ENCODE measurements at regions not wholly inside any gene's neighbourhood (a gene's known extent, or its start where the extent isn't known, plus 50 kb on each side); places are given as distances from the start of the nearest gene placed in this dataset.
"Not testable (repeated sequence)": the region's sequence is repeated elsewhere in the genome, so short reads cannot be mapped to it uniquely, and the experiment has no call there.

GRCh38 chr1:223952801-223953200, 107.1 kb upstream of the TP53BP2 start:
- DNase-seq = not testable (repeated sequence)

DNA sequence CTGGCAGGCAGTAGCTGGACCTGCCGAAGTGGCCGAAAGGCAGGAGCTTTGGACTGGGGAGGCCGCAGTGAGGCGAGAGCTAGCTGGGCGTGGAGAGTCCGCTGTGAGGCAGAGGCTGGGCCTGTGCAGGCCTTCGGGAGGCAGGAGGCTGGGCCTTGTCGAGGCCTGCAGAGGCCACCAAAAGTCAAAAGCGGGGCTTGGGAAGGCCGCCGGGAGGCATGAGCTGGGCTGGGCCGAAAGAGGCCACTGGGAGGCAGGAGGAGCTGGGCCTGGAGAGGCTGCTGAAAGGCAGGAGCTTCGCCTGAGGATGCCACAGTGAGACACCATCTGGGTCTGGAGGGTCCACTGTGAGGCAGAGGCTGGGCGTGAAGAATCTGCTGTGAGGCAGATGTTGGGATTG, 105.8 kb upstream of the TP53BP2 start:
- not testable (repeated sequence) for DNase-seq

- DNase-seq = not testable (repeated sequence)
Observed at GRCh38 chr1:223949944-223950343, 104.2 kb upstream of the TP53BP2 start.

DNA sequence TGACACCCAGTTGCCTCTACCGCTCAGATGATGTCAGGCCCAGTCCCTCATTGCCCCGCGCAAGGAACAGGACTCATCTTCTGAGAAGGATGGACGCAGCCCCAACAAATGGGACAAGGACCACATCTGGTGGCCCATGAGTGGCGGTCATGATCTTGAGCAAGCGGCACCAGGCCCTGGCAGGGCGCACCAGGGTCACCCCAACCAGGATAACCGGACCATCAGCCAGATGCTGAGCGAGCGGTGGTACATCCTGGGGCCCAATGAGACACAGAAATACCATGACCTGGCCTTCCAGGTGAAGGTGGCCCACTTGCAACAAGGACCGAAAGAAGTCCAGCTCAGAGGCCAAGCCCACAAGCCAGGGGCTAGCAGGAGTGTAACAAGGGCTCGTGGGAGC, 102.3 kb upstream of the TP53BP2 start:
- not testable (repeated sequence) for DNase-seq

- DNase-seq = not testable (repeated sequence)
Observed at GRCh38 chr1:223936592-223936991, 90.8 kb upstream of the TP53BP2 start.

- not testable (repeated sequence) for DNase-seq
Observed at GRCh38 chr1:223931476-223931875, 85.7 kb upstream of the TP53BP2 start.

GRCh38 chr1:223920805-223921204, 75.1 kb upstream of the TP53BP2 start:
- peak; percentile 17 for DNase-seq

GRCh38 chr1:223915476-223915875, 69.7 kb upstream of the TP53BP2 start:
- not testable (repeated sequence) for DNase-seq

DNA sequence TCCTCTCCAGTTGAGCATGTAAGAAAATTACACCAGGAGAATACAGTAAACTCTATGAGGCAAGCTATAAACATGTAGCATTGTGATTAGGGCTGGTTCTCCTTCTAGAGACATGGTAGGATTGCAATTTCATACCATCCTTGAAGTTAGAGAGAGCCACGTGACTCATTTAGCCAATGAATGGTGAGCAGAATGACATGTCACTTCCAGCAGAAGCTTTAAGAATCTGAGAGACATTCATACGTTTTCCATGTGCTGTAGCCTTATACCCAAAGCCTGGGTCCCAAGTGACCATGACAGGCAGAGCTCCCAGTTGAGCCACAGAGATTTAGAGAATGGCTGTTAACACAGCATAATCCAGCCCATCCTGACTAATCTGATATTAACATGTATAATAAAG, 68.0 kb upstream of the TP53BP2 start:
- not testable (repeated sequence) for DNase-seq

DNA sequence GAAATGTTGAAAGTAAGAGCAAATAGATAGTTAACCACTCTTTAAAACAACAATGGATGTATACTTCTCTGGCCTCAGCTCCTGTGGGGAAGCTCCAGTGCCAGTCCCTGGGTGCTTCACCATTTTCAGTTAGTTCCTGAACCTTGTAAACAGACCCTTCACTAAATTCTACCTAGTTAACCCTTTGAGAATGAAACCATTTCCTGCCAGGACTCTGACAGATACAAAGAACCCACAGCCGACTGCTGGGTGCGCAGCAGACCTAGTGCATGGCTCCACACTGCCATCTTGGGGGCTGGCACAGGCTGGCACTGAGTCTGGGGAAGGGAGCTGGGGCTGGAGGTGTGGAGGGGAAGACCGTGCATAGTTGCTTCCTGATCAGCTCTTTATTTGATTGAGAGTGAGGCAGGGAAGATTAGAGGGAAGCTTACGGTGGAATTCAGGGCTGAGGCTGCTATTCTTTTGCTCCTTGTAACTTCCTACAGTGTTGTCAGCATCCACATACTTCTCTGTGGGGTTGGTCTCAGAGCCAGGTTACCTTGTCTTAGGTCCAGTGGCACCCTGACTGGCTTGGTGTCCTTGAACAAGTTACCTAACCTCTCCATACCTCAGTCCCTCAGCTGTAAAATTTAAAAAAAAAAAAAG, 62.3 kb upstream of the TP53BP2 start:
- DNase-seq = peak; percentile 43

GRCh38 chr1:223903221-223903620, 57.5 kb upstream of the TP53BP2 start:
- DNase-seq = not testable (repeated sequence)

DNA sequence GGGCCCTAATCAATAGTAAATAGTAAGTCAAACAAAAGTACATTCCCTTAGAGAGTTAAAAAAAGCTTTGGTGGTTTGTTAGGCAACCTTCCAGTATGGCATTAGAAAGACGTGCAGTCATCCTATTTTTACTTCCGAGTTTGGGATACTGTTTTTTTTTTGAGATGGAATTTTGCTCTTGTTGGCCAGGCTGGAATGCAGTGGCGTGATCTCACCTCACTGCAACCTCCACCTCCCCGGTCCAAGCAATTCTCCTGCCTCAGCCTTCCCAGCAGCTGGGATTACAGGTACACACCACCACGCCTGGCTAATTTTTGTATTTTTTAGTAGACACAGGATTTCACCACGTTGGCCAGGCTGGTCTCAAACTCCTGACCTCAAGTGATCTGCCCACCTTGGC, 54.0 kb upstream of the TP53BP2 start:
- not testable (repeated sequence) for DNase-seq

GRCh38 chr1:223897097-223897496, 51.4 kb upstream of the TP53BP2 start:
- DNase-seq = not testable (repeated sequence)

DNA sequence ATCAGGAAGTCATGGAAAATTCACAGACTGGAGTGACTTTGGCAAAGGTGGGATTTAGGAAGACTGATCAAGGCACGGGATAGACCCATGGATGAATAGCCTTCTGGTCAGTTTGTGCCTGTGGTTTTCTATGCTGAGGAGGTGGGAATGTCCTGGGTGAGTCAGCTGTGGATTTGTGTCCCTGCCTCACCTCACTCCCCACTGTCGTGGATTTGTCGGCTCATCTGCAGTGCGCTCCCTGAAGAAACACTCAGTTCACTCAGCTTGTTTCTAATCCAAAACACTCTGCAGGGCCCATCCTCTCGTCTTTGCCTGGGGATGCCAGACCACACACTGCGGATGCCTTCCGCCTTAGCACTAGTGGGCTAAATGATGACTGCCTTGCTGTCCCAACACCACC, 50.2 kb upstream of the TP53BP2 start:
- DNase-seq = not testable (repeated sequence)

Data from CD4-positive, alpha-beta T cell treated with Interleukin-10 for 1 hour (primary cell).